NCI-H524 treated with DMSO at 0.1 percent for 48 hours (cell line): ENCODE measurements at regions not wholly inside any gene's neighbourhood (a gene's known extent, or its start where the extent isn't known, plus 50 kb on each side); places are given as distances from the start of the nearest gene placed in this dataset.
"Not testable (repeated sequence)": the region's sequence is repeated elsewhere in the genome, so short reads cannot be mapped to it uniquely, and the experiment has no call there.

Experiments used
- DNase-seq: peaks from one replicate; lab custom pipeline; 2025; lab: John Stamatoyannopoulos, UW

GRCh38 chr15:31598620-31599019 lies 272.0 kb downstream of the KLF13 start:
- no peak for DNase-seq

GRCh38 chr15:31605467-31605931 lies 278.9 kb downstream of the KLF13 start:
- DNase-seq = no peak

- DNase-seq = no peak
These were observed 279.6 kb downstream of the KLF13 start for GRCh38 chr15:31606194-31606669.

- peak; percentile 5 for DNase-seq
These were observed 280.4 kb downstream of the KLF13 start for GRCh38 chr15:31606931-31607497.

GRCh38 chr15:31607656-31608055 lies 281.0 kb downstream of the KLF13 start:
- DNase-seq = no peak

GRCh38 chr15:31609258-31609681 lies 282.6 kb downstream of the KLF13 start:
- DNase-seq = no peak

GRCh38 chr15:31609906-31610305 lies 283.3 kb downstream of the KLF13 start:
- DNase-seq = no peak

GRCh38 chr15:31615643-31616415 lies 289.2 kb downstream of the KLF13 start:
- no peak for DNase-seq

- DNase-seq = not testable (repeated sequence)
These were observed 296.7 kb downstream of the KLF13 start for GRCh38 chr15:31623297-31623696.

GRCh38 chr15:31624115-31624514 lies 297.5 kb downstream of the KLF13 start:
- DNase-seq = not testable (repeated sequence)

- DNase-seq = peak; percentile 32
These were observed 309.1 kb downstream of the KLF13 start for GRCh38 chr15:31635715-31636114.

GRCh38 chr15:31636911-31637310 lies 310.3 kb downstream of the KLF13 start:
- DNase-seq = not testable (repeated sequence)

GRCh38 chr15:31643955-31644354 lies 317.3 kb downstream of the KLF13 start:
- DNase-seq = not testable (repeated sequence)

GRCh38 chr15:31644761-31645160 lies 318.1 kb downstream of the KLF13 start:
- not testable (repeated sequence) for DNase-seq

GRCh38 chr15:31647337-31647826 lies 320.7 kb downstream of the KLF13 start:
- not testable (repeated sequence) for DNase-seq

GRCh38 chr15:31649634-31650033 lies 323.0 kb downstream of the KLF13 start:
- DNase-seq = not testable (repeated sequence)

GRCh38 chr15:31650055-31650701 lies 323.5 kb downstream of the KLF13 start:
- not testable (repeated sequence) for DNase-seq

GRCh38 chr15:31656915-31657314 lies 330.3 kb downstream of the KLF13 start:
- not testable (repeated sequence) for DNase-seq

GRCh38 chr15:31660816-31661215 lies 334.2 kb downstream of the KLF13 start:
- DNase-seq = peak; percentile 19

- not testable (repeated sequence) for DNase-seq
These were observed 339.1 kb downstream of the KLF13 start for GRCh38 chr15:31665732-31666131.

GRCh38 chr15:31669158-31669908 lies 342.7 kb downstream of the KLF13 start:
- DNase-seq = not testable (repeated sequence)

- DNase-seq = not testable (repeated sequence)
These were observed 346.6 kb downstream of the KLF13 start for GRCh38 chr15:31673263-31673662.
